Cardiac fibroblast (primary cell): ENCODE measurements at regions not wholly inside any gene's neighbourhood (a gene's known extent, or its start where the extent isn't known, plus 50 kb on each side); places are given as distances from the start of the nearest gene placed in this dataset.

Source experiments
- DNase-seq, 2 donors: peaks; one replicate each; pipeline versions ENCODE4 v3.0.0 to v3.0.0-alpha.2; 2010; ENCODE audit warnings: low read depth in 2 of 2
- H3K4me3 ChIP-seq, 2 donors: replicated peaks in 1 of 2; 1 replicate in 1 of 2; 2 replicates in 1 of 2; pipeline ENCODE4 v1.5.1; 2011; ENCODE audit warnings: low read depth in 2 of 2, low read length in 2 of 2, mild to moderate bottlenecking in 2 of 2, moderate library complexity in 1 of 2
- TF ChIP-seq, protein P1 (sequence below): IDR thresholded peaks from one replicate; pipeline ENCODE4 v1.5.1; 2011; ENCODE audit warnings: low read depth, mild to moderate bottlenecking, low read length, inconsistent platforms

DNA sequence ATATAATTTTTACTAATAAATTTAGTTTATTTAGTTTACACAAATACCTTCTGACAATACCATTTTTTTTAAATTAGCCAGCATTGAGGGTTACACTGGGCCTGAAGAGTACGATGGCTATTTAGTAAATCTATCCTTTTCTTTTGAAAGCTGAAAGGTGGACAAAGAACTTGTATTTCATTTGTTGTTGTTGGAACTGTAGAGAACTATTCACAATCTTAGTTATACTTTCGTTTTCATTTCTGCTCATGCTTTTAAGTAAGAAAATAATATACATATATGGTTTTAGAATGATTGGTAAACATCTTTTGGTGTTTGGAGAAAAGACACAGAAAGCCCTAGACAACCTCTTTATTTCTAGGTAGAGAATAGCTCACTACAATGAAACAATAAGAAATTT lies 165.3 kb upstream of the FAM83B start:
- H3K4me3 ChIP-seq = no peak overlapping the region
- TF ChIP-seq, protein P1, sequence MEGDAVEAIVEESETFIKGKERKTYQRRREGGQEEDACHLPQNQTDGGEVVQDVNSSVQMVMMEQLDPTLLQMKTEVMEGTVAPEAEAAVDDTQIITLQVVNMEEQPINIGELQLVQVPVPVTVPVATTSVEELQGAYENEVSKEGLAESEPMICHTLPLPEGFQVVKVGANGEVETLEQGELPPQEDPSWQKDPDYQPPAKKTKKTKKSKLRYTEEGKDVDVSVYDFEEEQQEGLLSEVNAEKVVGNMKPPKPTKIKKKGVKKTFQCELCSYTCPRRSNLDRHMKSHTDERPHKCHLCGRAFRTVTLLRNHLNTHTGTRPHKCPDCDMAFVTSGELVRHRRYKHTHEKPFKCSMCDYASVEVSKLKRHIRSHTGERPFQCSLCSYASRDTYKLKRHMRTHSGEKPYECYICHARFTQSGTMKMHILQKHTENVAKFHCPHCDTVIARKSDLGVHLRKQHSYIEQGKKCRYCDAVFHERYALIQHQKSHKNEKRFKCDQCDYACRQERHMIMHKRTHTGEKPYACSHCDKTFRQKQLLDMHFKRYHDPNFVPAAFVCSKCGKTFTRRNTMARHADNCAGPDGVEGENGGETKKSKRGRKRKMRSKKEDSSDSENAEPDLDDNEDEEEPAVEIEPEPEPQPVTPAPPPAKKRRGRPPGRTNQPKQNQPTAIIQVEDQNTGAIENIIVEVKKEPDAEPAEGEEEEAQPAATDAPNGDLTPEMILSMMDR = no peak
- no peak for DNase-seq

DNA sequence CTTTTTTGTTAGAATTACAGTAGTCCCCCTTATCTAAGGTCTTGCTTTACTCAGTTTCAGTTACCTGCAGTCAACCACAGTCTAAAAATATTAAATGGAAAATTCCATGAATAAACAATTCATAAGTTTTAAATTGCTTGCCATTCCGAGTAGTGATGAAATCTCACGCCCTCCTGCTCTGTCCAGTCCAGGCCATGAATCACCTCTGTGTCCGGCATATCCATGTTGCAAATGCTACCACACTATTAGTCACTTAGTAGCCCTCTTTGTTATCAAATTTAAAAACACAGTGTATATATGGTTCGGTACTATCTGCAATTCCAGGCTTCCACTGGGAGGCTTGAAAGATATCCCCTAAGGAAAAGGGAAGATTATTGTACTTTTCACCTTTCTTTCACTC lies 164.6 kb upstream of the FAM83B start:
- TF ChIP-seq, protein P1 = no peak
- DNase-seq = peak; percentile 72 to 90
- no peak overlapping the region for H3K4me3 ChIP-seq

DNA sequence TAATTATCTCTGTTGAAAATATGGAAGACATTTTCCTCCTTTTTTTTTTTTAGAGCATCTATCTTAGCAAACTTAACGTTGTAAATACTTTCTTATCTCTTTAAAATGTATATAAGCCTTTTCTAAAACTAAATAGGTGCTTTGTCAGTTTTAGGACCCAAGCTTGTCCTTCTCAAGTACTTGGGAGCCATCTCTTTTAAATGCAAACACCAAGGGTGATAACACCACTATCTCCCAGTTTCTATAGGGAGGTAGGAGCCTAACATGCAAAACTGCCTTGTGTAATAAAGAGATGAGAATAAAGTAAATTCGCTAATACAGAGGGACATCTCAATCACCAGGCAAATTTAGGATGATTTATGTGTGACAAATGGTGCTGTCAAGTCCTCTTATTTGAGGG lies 157.0 kb upstream of the FAM83B start:
- TF ChIP-seq, protein P1 = no peak
- H3K4me3 ChIP-seq = no peak overlapping the region
- no peak for DNase-seq

DNA sequence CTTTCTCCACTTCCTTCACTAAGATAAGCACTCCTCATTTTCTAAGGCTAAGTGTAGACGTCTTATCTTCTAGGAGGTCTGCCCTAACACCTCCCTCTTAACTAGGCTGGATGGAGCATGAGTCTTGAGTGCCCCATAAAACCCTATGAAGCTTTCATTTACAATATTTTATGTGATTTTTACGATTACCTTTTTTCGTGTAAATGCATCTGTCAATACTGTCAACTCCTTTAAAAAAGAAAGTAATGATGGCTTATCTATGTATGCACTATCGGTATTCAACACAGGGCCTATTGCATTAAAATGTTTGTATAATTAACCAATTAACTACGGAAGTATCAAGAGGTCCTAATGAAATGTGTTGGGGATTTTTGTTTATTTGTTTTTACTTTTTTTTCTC lies 156.0 kb upstream of the FAM83B start:
- H3K4me3 ChIP-seq = no peak overlapping the region
- no peak for DNase-seq
- TF ChIP-seq, protein P1 = no peak

DNA sequence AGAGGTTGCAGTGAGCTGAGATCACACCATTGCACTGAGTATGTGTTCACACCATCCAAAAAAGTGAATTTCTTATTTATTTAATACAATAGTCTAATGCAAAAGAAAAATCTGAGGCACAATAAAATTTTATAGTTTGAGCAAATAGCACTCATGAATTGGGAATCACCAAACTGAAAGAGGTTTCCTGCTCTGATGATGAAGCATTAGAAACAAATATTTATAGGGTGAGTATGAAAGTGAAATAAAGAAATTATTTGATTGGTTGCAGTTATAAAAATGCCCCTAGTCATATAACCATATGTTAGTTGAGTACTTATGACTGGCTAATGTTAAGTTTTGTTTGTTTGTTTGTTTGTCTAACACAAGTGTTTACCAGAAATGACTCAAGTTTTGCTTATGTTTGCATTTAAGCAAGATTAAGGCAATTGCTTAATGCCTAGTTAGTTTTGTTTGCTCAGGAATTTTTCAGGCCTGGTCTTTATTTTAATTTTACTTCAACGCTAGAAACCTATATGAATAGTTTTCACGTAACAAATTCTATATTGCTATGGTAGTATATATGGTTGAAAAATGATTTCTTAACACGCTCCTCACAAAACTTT lies 151.5 kb upstream of the FAM83B start:
- no peak for DNase-seq
- H3K4me3 ChIP-seq = no peak overlapping the region
- TF ChIP-seq, protein P1 = no peak

- DNase-seq = no peak
- TF ChIP-seq, protein P1 = no peak
- no peak overlapping the region for H3K4me3 ChIP-seq
These were observed 150.8 kb upstream of the FAM83B start for GRCh38 chr6:54695815-54696214.

- no peak overlapping the region for H3K4me3 ChIP-seq
- DNase-seq = peak; percentile 14 to 15
- TF ChIP-seq, protein P1 = peak; percentile 13
These were observed 149.1 kb upstream of the FAM83B start for GRCh38 chr6:54697424-54697823.
